ENCODE measurements at regions not wholly inside any gene's neighbourhood (a gene's known extent, or its start where the extent isn't known, plus 50 kb on each side); places are given as distances from the start of the nearest gene placed in this dataset.

GRCh38 chr2:5915881-5916310 is 223.7 kb downstream of the SOX11 start:
- TF ChIP-seq POLR2A (IDR thresholded peaks at IDR 0.05) (no peak), CTCF (IDR thresholded peaks at IDR 0.05) (peak in 3 of 4 donors; percentile 6 to 36 (median 15))
- H3K9me3 ChIP-seq: no peaks in the 10 kb centered on the region
- peak in 2 of 4 donors; percentile 21 to 27 for ATAC-seq
- H3K27ac ChIP-seq: no peak overlapping the region
- no peak overlapping the region for H3K4me3 ChIP-seq
- no peaks in the 10 kb centered on the region for H3K27me3 ChIP-seq
- intact Hi-C loops (cut with DNase I): no loop called here
- DNase-seq: no peak
- no peaks in the 10 kb centered on the region for H3K36me3 ChIP-seq
- H3K4me1 ChIP-seq: no peaks in the 10 kb centered on the region
- 34% methylated on average over 4 of the region's 4 CpGs for WGBS (ENCODE audit: insufficient coverage, low coverage, low lambda C conversion rate, missing lambda C conversion rate)

- no peak for TF ChIP-seq POLR2A (IDR thresholded peaks at IDR 0.05)
- ATAC-seq (no peak), DNase-seq (no peak)
- H3K36me3 ChIP-seq: no peaks in the 10 kb centered on the region
- H3K27ac ChIP-seq: no peak overlapping the region
- 64% methylated on average over 8 of the region's 8 CpGs for WGBS (ENCODE audit: insufficient coverage, low coverage, low lambda C conversion rate, missing lambda C conversion rate)
- H3K27me3 ChIP-seq: no peaks in the 10 kb centered on the region
- H3K4me3 ChIP-seq: no peak overlapping the region
- intact Hi-C loops (cut with DNase I): no loop called here
- H3K9me3 ChIP-seq: no peaks in the 10 kb centered on the region
- no peaks in the 10 kb centered on the region for H3K4me1 ChIP-seq
These were observed 229.0 kb downstream of the SOX11 start for GRCh38 chr2:5921081-5921642.

GRCh38 chr2:5923957-5924945 is 232.1 kb downstream of the SOX11 start:
- no peak for ATAC-seq
- Histone ChIP-seq H3K27ac (no peak overlapping the region), H3K9me3 (no peaks in the 10 kb centered on the region), H3K27me3 (no peaks in the 10 kb centered on the region), H3K36me3 (no peaks in the 10 kb centered on the region), H3K4me3 (no peak overlapping the region), H3K4me1 (no peaks in the 10 kb centered on the region)
- no peak for TF ChIP-seq CTCF (IDR thresholded peaks at IDR 0.05)
- TF ChIP-seq POLR2A (IDR thresholded peaks at IDR 0.05): no peak
- DNase-seq: no peak
- 68% methylated on average over 12 of the region's 12 CpGs for WGBS (ENCODE audit: insufficient coverage, low coverage, low lambda C conversion rate, missing lambda C conversion rate)
- intact Hi-C loops (cut with DNase I): no loop called here

- TF ChIP-seq POLR2A (IDR thresholded peaks at IDR 0.05) (no peak), CTCF (IDR thresholded peaks at IDR 0.05) (no peak)
- intact Hi-C loops (cut with DNase I): no loop called here
- WGBS (ENCODE audit: insufficient coverage, low coverage, low lambda C conversion rate, missing lambda C conversion rate): 38% methylated on average over 4 of the region's 4 CpGs
- DNase-seq (no peak), ATAC-seq (no peak)
- Histone ChIP-seq H3K4me1 (no peaks in the 10 kb centered on the region), H3K9me3 (no peaks in the 10 kb centered on the region), H3K4me3 (no peak overlapping the region), H3K36me3 (no peaks in the 10 kb centered on the region), H3K27ac (no peak overlapping the region), H3K27me3 (no peaks in the 10 kb centered on the region)
These were observed 233.4 kb downstream of the SOX11 start for GRCh38 chr2:5925604-5926003.

Data from right lobe of liver (tissue), 6 donors.